Stomach (tissue), 8 donors: ENCODE measurements at regions not wholly inside any gene's neighbourhood (a gene's known extent, or its start where the extent isn't known, plus 50 kb on each side); places are given as distances from the start of the nearest gene placed in this dataset.

ENCODE experiments used
- DNase-seq, 2 donors: peaks; one replicate each; pipeline versions ENCODE4 v3.0.0 to v3.0.0-alpha.2; 2013 to 2019
- H3K27ac ChIP-seq, 5 donors: fragments of 200-600 bp in 4 of 5; sonication (generic) in 4 of 5; one replicate each; pipeline ENCODE4 v1.5.1; 2013 to 2019; ENCODE audit warnings: mild to moderate bottlenecking in 1 of 5, moderate library complexity in 1 of 5
- H3K27me3 ChIP-seq, 3 donors: fragments of 200-600 bp; sonication (generic); one replicate each; pipeline ENCODE4 v1.5.1; 2017 to 2019; ENCODE audit warnings: mixed run types in 1 of 3
- H3K36me3 ChIP-seq, 4 donors: fragments of 200-600 bp; sonication (generic); 1 replicate in 3 of 4; 2 replicates in 1 of 4; pipeline ENCODE4 v1.5.1; 2016 to 2019
- H3K4me1 ChIP-seq, 4 donors: fragments of 200-600 bp; sonication (generic); one replicate each; pipeline ENCODE4 v1.5.1; 2016 to 2019
- H3K4me3 ChIP-seq, 4 donors: fragments of 200-600 bp; sonication (generic) in 3 of 4; one replicate each; pipeline ENCODE4 v1.5.1; 2016 to 2019; ENCODE audit warnings: mild to moderate bottlenecking in 1 of 4
- H3K9me3 ChIP-seq, 4 donors: fragments of 200-600 bp; sonication (generic); one replicate each; pipeline ENCODE4 v1.5.1; 2016 to 2019
- CTCF ChIP-seq, 7 experiments: fragments of 450-650 bp in 4 of 7; fragments of 200-600 bp in 3 of 7; sonication (generic) in 3 of 7; IDR thresholded peaks; one replicate each; pipeline ENCODE4 v1.5.1; 2016 to 2019; ENCODE audit warnings: antibody characterized with exemption in 7 of 7, control low read depth in 2 of 7, mild to moderate bottlenecking in 1 of 7
- EP300 ChIP-seq: sonication (generic); formaldehyde crosslinking; IDR thresholded peaks from one replicate; pipeline ENCODE4 v1.6.1; 2017; ENCODE audit warnings: antibody characterized with exemption
- POLR2A ChIP-seq, 4 donors: fragments of 450-650 bp; IDR thresholded peaks; one replicate each; pipeline ENCODE4 v1.6.1; 2016; ENCODE audit warnings: antibody characterized with exemption in 4 of 4, control low read depth in 2 of 4, mild to moderate bottlenecking in 1 of 4, moderate library complexity in 1 of 4
- POLR2AphosphoS5 ChIP-seq, 3 donors: sonication (generic); formaldehyde crosslinking; IDR thresholded peaks; one replicate each; pipeline ENCODE4 v1.6.1; 2016; ENCODE audit warnings: antibody characterized with exemption in 3 of 3
- WGBS, 5 donors: extraction: QIAGEN DNeasy Blood & Tissue Kit in 3 of 5; methylation state at CpG; one replicate each; pipeline versions ENCODE4 v1.1.5 to v1.1.7; 2013 to 2018; 5-methylcytosine and 5-hydroxymethylcytosine counted together
- intact Hi-C: fragments of 100-400 bp; cut with DNase I; formaldehyde crosslinking; loops from one replicate; pipeline ENCODE4 v1.15.1; 2023; ENCODE audit warnings: low total_unique reads
- donor health status: healthy with polysubstance abuse.
- donor health status: Bipolar disorder and iron deficiency.
- donor health status: healthy.

GRCh38 chr13:60754211-60755090 is 357.4 kb downstream of the TDRD3 start:
- Histone ChIP-seq H3K4me1 (peaks cover 0 to 26% (median 13%) of the 10 kb centered on the region in 4 donors), H3K27me3 (no peaks in the 10 kb centered on the region), H3K4me3 (no peak overlapping the region), H3K27ac (no peak overlapping the region), H3K36me3 (no peaks in the 10 kb centered on the region), H3K9me3 (no peaks in the 10 kb centered on the region)
- TF ChIP-seq EP300 (no peak), CTCF (IDR thresholded peaks at IDR 0.05) (no peak), POLR2A (IDR thresholded peaks at IDR 0.05) (no peak), POLR2AphosphoS5 (IDR thresholded peaks at IDR 0.05) (no peak)
- DNase-seq: no peak
- 75 to 79% (median 75%) methylated on average over 10 of the region's 10 CpGs for WGBS, 5 donors
- intact Hi-C loops: no loop called here

GRCh38 chr13:60753641-60754040 is 356.6 kb downstream of the TDRD3 start:
- DNase-seq: no peak
- TF ChIP-seq POLR2AphosphoS5 (IDR thresholded peaks at IDR 0.05): no peak
- H3K9me3 ChIP-seq: no peaks in the 10 kb centered on the region
- no peaks in the 10 kb centered on the region for H3K27me3 ChIP-seq
- H3K36me3 ChIP-seq: no peaks in the 10 kb centered on the region
- H3K27ac ChIP-seq: no peak overlapping the region
- H3K4me1 ChIP-seq: peaks cover 0 to 18% (median 12%) of the 10 kb centered on the region in 4 donors
- intact Hi-C loops: no loop called here
- WGBS, 5 donors: 82 to 96% (median 86%) methylated on average over 1 of the region's 1 CpG
- H3K4me3 ChIP-seq: no peak overlapping the region

GRCh38 chr13:60745343-60745742 is 348.3 kb downstream of the TDRD3 start:
- Histone ChIP-seq H3K36me3 (no peaks in the 10 kb centered on the region), H3K27me3 (no peaks in the 10 kb centered on the region), H3K9me3 (no peaks in the 10 kb centered on the region), H3K4me3 (no peak overlapping the region), H3K27ac (no peak overlapping the region), H3K4me1 (no peaks in the 10 kb centered on the region)
- 71 to 83% (median 76%) methylated on average over 3 of the region's 3 CpGs for WGBS, 5 donors
- TF ChIP-seq CTCF (IDR thresholded peaks at IDR 0.05): no peak
- no peak for TF ChIP-seq POLR2AphosphoS5 (IDR thresholded peaks at IDR 0.05)
- TF ChIP-seq EP300: no peak
- TF ChIP-seq POLR2A (IDR thresholded peaks at IDR 0.05): no peak
- DNase-seq: no peak
- intact Hi-C loops: no loop called here

- no peaks in the 10 kb centered on the region for H3K4me1 ChIP-seq
- H3K4me3 ChIP-seq: no peak overlapping the region
- peaks cover 0 to 4% (median 0%) of the 10 kb centered on the region in 4 donors for H3K9me3 ChIP-seq
- H3K27me3 ChIP-seq: no peaks in the 10 kb centered on the region
- H3K36me3 ChIP-seq: no peaks in the 10 kb centered on the region
- H3K27ac ChIP-seq: no peak overlapping the region
- TF ChIP-seq POLR2A (IDR thresholded peaks at IDR 0.05) (no peak), POLR2AphosphoS5 (IDR thresholded peaks at IDR 0.05) (no peak), EP300 (no peak), CTCF (IDR thresholded peaks at IDR 0.05) (no peak)
- intact Hi-C loops: no loop called here
- no peak for DNase-seq
Observed at GRCh38 chr13:60733933-60734332, 336.9 kb downstream of the TDRD3 start.

- Histone ChIP-seq H3K27me3 (no peaks in the 10 kb centered on the region), H3K4me3 (no peak overlapping the region), H3K9me3 (no peaks in the 10 kb centered on the region), H3K27ac (no peak overlapping the region), H3K36me3 (no peaks in the 10 kb centered on the region), H3K4me1 (no peaks in the 10 kb centered on the region)
- DNase-seq: no peak
- intact Hi-C loops: no loop called here
- TF ChIP-seq POLR2A (IDR thresholded peaks at IDR 0.05) (no peak), EP300 (no peak), POLR2AphosphoS5 (IDR thresholded peaks at IDR 0.05) (no peak), CTCF (IDR thresholded peaks at IDR 0.05) (no peak)
- WGBS, 5 donors: 82 to 95% (median 87%) methylated on average over 2 of the region's 2 CpGs
Observed at GRCh38 chr13:60727140-60727539, 330.1 kb downstream of the TDRD3 start.
